IMR-90 (cell line): ENCODE measurements at regions not wholly inside any gene's neighbourhood (a gene's known extent, or its start where the extent isn't known, plus 50 kb on each side); places are given as distances from the start of the nearest gene placed in this dataset.

ENCODE experiments used
- ATAC-seq: fragments of 200-7000 bp; cut with Tn5 transposase; 2 replicates; pipeline ENCODE4 v1.9.1; 2020; ENCODE audit warnings: low read depth, mild to moderate bottlenecking, moderate library complexity
- BruUV-seq: library from RNA; stranded (reverse); fragments of 400-500 nt; replicated peaks from 2 replicates; lab custom pipeline; 2021; lab: Mats Ljungman, UMichigan
- CTCF ChIA-PET: fragments of 300-600 bp; formaldehyde crosslinking; extraction: SDS; loops from one replicate; lab custom pipeline; 2021; ENCODE audit warnings: antibody characterized with exemption; lab: Yijun Ruan, JAX
- POLR2A ChIA-PET: fragments of 300-600 bp; sonication (Branson Sonifier 250); formaldehyde crosslinking; loops from one replicate; lab custom pipeline; 2022; ENCODE audit warnings: antibody characterized with exemption; ENCODE audit not compliant: unreplicated experiment; lab: Charles Lee
- DNase-seq: peaks from one replicate; pipeline ENCODE4 v3.0.0; 2013
- H2AFZ ChIP-seq: replicated peaks from 2 replicates; pipeline ENCODE3; 2013; ENCODE audit warnings: low read length, mild to moderate bottlenecking; ENCODE audit not compliant: poor library complexity
- H2AK5ac ChIP-seq: 2 replicates; pipeline ENCODE4 v1.6.1; 2013; ENCODE audit warnings: low read depth, low read length, inconsistent platforms
- H2AK9ac ChIP-seq: replicated peaks from 2 replicates; pipeline ENCODE3; 2013; ENCODE audit warnings: mild to moderate bottlenecking, low read depth, low read length, moderate library complexity; ENCODE audit not compliant: poor library complexity
- H2BK120ac ChIP-seq: 2 replicates; pipeline ENCODE4 v1.6.1; 2013; ENCODE audit warnings: low read depth, low read length, inconsistent platforms
- H2BK15ac ChIP-seq: 3 replicates; pipeline ENCODE4 v1.6.1; 2013; ENCODE audit warnings: low read depth, low read length, inconsistent platforms
- H2BK20ac ChIP-seq: 2 replicates; pipeline ENCODE4 v1.6.1; 2013; ENCODE audit warnings: low read depth, mild to moderate bottlenecking, inconsistent platforms, low read length, moderate library complexity
- H2BK5ac ChIP-seq: 2 replicates; pipeline ENCODE4 v1.6.1; 2013; ENCODE audit warnings: mild to moderate bottlenecking, low read depth, low read length, inconsistent platforms; ENCODE audit not compliant: poor library complexity, severe bottlenecking
- H3K14ac ChIP-seq: replicated peaks from 2 replicates; pipeline ENCODE4 v1.6.1; 2013; ENCODE audit warnings: low read depth, low read length, inconsistent platforms
- H3K18ac ChIP-seq: 2 replicates; pipeline ENCODE4 v1.6.1; 2013; ENCODE audit warnings: low read depth, low read length, control low read depth
- H3K23ac ChIP-seq: 2 replicates; pipeline ENCODE4 v1.6.1; 2013; ENCODE audit warnings: low read depth, low read length, inconsistent platforms
- H3K27ac ChIP-seq: 2 replicates; pipeline ENCODE4 v1.5.1; 2013; ENCODE audit warnings: mild to moderate bottlenecking, control low read depth, low read length; ENCODE audit not compliant: insufficient read depth
- H3K27me3 ChIP-seq: 2 replicates; pipeline ENCODE4 v1.6.1; 2013; ENCODE audit warnings: low read length; ENCODE audit not compliant: control insufficient read depth, insufficient read depth
- H3K36me3 ChIP-seq: 2 replicates; pipeline ENCODE4 v1.6.1; 2013; ENCODE audit warnings: low read length, mixed read lengths; ENCODE audit not compliant: control insufficient read depth, insufficient read depth
- H3K4ac ChIP-seq: 2 replicates; pipeline ENCODE4 v1.6.1; 2013; ENCODE audit warnings: low read depth, low read length, inconsistent platforms
- H3K4me1 ChIP-seq: 2 replicates; pipeline ENCODE4 v1.6.1; 2013; ENCODE audit warnings: low read length, mixed read lengths; ENCODE audit not compliant: control insufficient read depth, insufficient read depth
- H3K4me2 ChIP-seq: 2 replicates; pipeline ENCODE4 v1.6.1; 2013; ENCODE audit warnings: low read depth, mild to moderate bottlenecking, control low read depth, low read length, moderate library complexity
- H3K4me3 ChIP-seq: 2 replicates; pipeline ENCODE4 v1.5.1; 2013; ENCODE audit warnings: low read depth, mild to moderate bottlenecking, control low read depth, low read length, moderate library complexity; ENCODE audit not compliant: insufficient read depth
- H3K56ac ChIP-seq: 2 replicates; pipeline ENCODE4 v1.6.1; 2013; ENCODE audit warnings: low read length, inconsistent platforms; ENCODE audit not compliant: insufficient read depth; ENCODE audit errors: extremely low read depth
- H3K79me1 ChIP-seq, 2 experiments: 2 replicates each; pipeline ENCODE4 v1.6.1; 2013; ENCODE audit warnings: low read length in 2 of 2, inconsistent platforms in 1 of 2, low read depth in 1 of 2
- H3K9ac ChIP-seq: 2 replicates; pipeline ENCODE4 v1.6.1; 2013; ENCODE audit warnings: low read depth, low read length, control low read depth
- H3K9me1 ChIP-seq: 2 replicates; pipeline ENCODE4 v1.6.1; 2013; ENCODE audit warnings: low read length, inconsistent platforms; ENCODE audit not compliant: insufficient read depth
- H3K9me3 ChIP-seq: 2 replicates; pipeline ENCODE4 v1.6.1; 2013; ENCODE audit warnings: low read length; ENCODE audit not compliant: control insufficient read depth, insufficient read depth
- H4K20me1 ChIP-seq: 2 replicates; pipeline ENCODE4 v1.6.1; 2013; ENCODE audit warnings: low read length, inconsistent platforms; ENCODE audit not compliant: insufficient read depth
- H4K5ac ChIP-seq: 2 replicates; pipeline ENCODE4 v1.6.1; 2013; ENCODE audit warnings: mild to moderate bottlenecking, low read depth, low read length, control low read depth
- H4K8ac ChIP-seq, 2 experiments: 2 replicates each; pipeline ENCODE4 v1.6.1; 2013; ENCODE audit warnings: low read depth in 2 of 2, low read length in 2 of 2, control low read depth in 1 of 2, inconsistent platforms in 1 of 2
- H4K91ac ChIP-seq: 2 replicates; pipeline ENCODE4 v1.6.1; 2013; ENCODE audit warnings: low read depth, low read length, inconsistent platforms; ENCODE audit not compliant: insufficient read depth
- BHLHE40 ChIP-seq: fragments of 150-350 bp; IDR thresholded peaks from 2 replicates; pipeline ENCODE4 v1.6.1; 2016; ENCODE audit warnings: mild to moderate bottlenecking, low read depth, low read length
- CEBPB ChIP-seq: IDR thresholded peaks from 2 replicates; pipeline ENCODE4 v1.6.1; 2012; ENCODE audit warnings: low read depth, low read length, improper control_type of control experiment
- CHD1 ChIP-seq: IDR thresholded peaks from 2 replicates; pipeline ENCODE4 v1.6.1; 2012; ENCODE audit warnings: low read depth, low read length, improper control_type of control experiment
- FOS ChIP-seq: fragments of 150-350 bp; IDR thresholded peaks from 2 replicates; pipeline ENCODE4 v1.6.1; 2016; ENCODE audit warnings: low read depth, low read length
- MAFK ChIP-seq: IDR thresholded peaks from 2 replicates; pipeline ENCODE4 v1.6.1; 2012; ENCODE audit warnings: low read depth, low read length, improper control_type of control experiment
- MAZ ChIP-seq: IDR thresholded peaks from 2 replicates; pipeline ENCODE4 v1.6.1; 2012; ENCODE audit warnings: low read depth, mild to moderate bottlenecking, low read length, improper control_type of control experiment, moderate library complexity, borderline replicate concordance
- MXI1 ChIP-seq: IDR thresholded peaks from 2 replicates; pipeline ENCODE4 v1.6.1; 2012; ENCODE audit warnings: low read depth, mild to moderate bottlenecking, low read length, moderate library complexity, borderline replicate concordance
- NFE2L2 ChIP-seq: fragments of 150-350 bp; IDR thresholded peaks from 2 replicates; pipeline ENCODE4 v1.6.1; 2016; ENCODE audit warnings: low read depth, mild to moderate bottlenecking, low read length
- POLR2A ChIP-seq: IDR thresholded peaks from 2 replicates; pipeline ENCODE4 v1.6.1; 2012; ENCODE audit warnings: mild to moderate bottlenecking, low read depth, low read length
- RAD21 ChIP-seq: IDR thresholded peaks from 2 replicates; pipeline ENCODE4 v1.6.1; 2012; ENCODE audit warnings: low read length, improper control_type of control experiment
- RCOR1 ChIP-seq: IDR thresholded peaks from 2 replicates; pipeline ENCODE4 v1.6.1; 2012; ENCODE audit warnings: mild to moderate bottlenecking, low read length, improper control_type of control experiment; ENCODE audit not compliant: insufficient replicate concordance
- WGBS, 2 experiments: methylation state at CpG; one replicate each; pipeline versions ENCODE4 v1.1.5 to v1.1.7; 2013; ENCODE audit warnings: missing lambda C conversion rate in 2 of 2; ENCODE audit not compliant: insufficient read length in 1 of 2; ENCODE audit errors: extremely low coverage in 2 of 2; 5-methylcytosine and 5-hydroxymethylcytosine counted together
- dilution Hi-C: fragments of 300-500 bp; cut with HindIII; formaldehyde crosslinking; loops from one replicate; pipeline ENCODE4 v1.14.3; 2018; ENCODE audit warnings: low sequenced_read_pairs; ENCODE audit not compliant: unreplicated experiment
- in situ Hi-C: fragments of 300-500 bp; cut with MboI; formaldehyde crosslinking; loops from 3 replicates; pipeline ENCODE4 v1.14.3; 2019; ENCODE audit warnings: low sequenced_read_pairs, inconsistent platforms, mixed read lengths
- intact Hi-C: fragments of 100-400 bp; cut with micrococcal nuclease; formaldehyde crosslinking; loops from 2 replicates; pipeline ENCODE4 v1.10.0; 2022
- TF ChIP-seq, protein P1 (sequence below): conservative IDR thresholded peaks from 2 replicates; pipeline ENCODE4 v1.5.1; 2012; ENCODE audit warnings: mild to moderate bottlenecking, low read depth, low read length, improper control_type of control experiment
- TF ChIP-seq, protein P2 (sequence below): fragments of 150-350 bp; IDR thresholded peaks from 2 replicates; pipeline ENCODE4 v1.6.1; 2017; ENCODE audit warnings: mild to moderate bottlenecking, antibody characterized with exemption, low read length, low read depth
- TF ChIP-seq, protein P3 (sequence below): fragments of 150-350 bp; IDR thresholded peaks from 2 replicates; pipeline ENCODE4 v1.6.1; 2016; ENCODE audit warnings: low read depth, mild to moderate bottlenecking, low read length, moderate library complexity, borderline replicate concordance

DNA sequence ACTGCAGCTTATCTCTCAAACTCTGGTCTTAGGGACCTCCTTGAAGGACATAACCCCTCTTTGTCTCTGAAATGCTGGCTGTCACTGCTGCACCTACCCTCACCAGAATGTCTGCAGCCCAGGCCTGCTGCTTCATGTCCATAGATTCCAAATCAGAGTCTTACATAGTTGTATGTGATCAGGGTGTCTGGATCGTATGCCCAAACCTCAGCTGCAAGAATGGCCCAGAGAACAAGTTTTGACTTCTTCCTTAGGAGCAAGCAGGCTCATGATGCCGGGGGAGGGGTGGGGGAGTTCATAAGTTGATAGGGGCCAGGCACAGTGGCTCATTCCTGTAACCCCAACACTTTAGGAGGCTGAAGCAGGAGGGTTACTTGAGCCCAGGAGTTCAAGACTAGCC is 55.8 kb upstream of the RMDN2 start:
- intact Hi-C loops = no loop called here
- Histone ChIP-seq H3K9me3 (no peaks in the 10 kb centered on the region), H2AK9ac (no peak overlapping the region), H3K9ac (no peak overlapping the region), H3K27me3 (no peaks in the 10 kb centered on the region), H3K23ac (no peak overlapping the region), H2BK15ac (no peak overlapping the region), H4K20me1 (no peaks in the 10 kb centered on the region), H2AFZ (no peak overlapping the region), H3K4me3 (no peak overlapping the region), H2BK5ac (no peak overlapping the region), H3K4me1 (peaks cover 16% of the 10 kb centered on the region), H3K9me1 (peaks cover 20% of the 10 kb centered on the region), H4K8ac (no peak overlapping the region), H4K91ac (no peak overlapping the region), H3K79me1 (no peaks in the 10 kb centered on the region), H3K4me2 (no peak overlapping the region), H3K18ac (no peak overlapping the region), H3K56ac (no peak overlapping the region), H4K5ac (no peak overlapping the region), H2AK5ac (peak overlapping the region; percentile 43; the same call in 1 of the 2 replicates), H3K14ac (no peak overlapping the region), H3K27ac (no peak overlapping the region), H3K36me3 (no peaks in the 10 kb centered on the region), H2BK20ac (no peak overlapping the region), H2BK120ac (no peak overlapping the region), H3K4ac (no peak overlapping the region)
- ChIA-PET POLR2A (no interaction called here), CTCF (no interaction called here)
- dilution Hi-C loops = no loop called here
- TF ChIP-seq RCOR1 (no peak), FOS (no peak), CEBPB (no peak), MAFK (no peak), CHD1 (no peak), MXI1 (no peak), MAZ (no peak), POLR2A (no peak), BHLHE40 (no peak), RAD21 (no peak), NFE2L2 (no peak)
- TF ChIP-seq, protein P1, sequence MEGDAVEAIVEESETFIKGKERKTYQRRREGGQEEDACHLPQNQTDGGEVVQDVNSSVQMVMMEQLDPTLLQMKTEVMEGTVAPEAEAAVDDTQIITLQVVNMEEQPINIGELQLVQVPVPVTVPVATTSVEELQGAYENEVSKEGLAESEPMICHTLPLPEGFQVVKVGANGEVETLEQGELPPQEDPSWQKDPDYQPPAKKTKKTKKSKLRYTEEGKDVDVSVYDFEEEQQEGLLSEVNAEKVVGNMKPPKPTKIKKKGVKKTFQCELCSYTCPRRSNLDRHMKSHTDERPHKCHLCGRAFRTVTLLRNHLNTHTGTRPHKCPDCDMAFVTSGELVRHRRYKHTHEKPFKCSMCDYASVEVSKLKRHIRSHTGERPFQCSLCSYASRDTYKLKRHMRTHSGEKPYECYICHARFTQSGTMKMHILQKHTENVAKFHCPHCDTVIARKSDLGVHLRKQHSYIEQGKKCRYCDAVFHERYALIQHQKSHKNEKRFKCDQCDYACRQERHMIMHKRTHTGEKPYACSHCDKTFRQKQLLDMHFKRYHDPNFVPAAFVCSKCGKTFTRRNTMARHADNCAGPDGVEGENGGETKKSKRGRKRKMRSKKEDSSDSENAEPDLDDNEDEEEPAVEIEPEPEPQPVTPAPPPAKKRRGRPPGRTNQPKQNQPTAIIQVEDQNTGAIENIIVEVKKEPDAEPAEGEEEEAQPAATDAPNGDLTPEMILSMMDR = no peak
- TF ChIP-seq, protein P2, sequence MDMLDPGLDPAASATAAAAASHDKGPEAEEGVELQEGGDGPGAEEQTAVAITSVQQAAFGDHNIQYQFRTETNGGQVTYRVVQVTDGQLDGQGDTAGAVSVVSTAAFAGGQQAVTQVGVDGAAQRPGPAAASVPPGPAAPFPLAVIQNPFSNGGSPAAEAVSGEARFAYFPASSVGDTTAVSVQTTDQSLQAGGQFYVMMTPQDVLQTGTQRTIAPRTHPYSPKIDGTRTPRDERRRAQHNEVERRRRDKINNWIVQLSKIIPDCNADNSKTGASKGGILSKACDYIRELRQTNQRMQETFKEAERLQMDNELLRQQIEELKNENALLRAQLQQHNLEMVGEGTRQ = no peak
- TF ChIP-seq, protein P3, sequence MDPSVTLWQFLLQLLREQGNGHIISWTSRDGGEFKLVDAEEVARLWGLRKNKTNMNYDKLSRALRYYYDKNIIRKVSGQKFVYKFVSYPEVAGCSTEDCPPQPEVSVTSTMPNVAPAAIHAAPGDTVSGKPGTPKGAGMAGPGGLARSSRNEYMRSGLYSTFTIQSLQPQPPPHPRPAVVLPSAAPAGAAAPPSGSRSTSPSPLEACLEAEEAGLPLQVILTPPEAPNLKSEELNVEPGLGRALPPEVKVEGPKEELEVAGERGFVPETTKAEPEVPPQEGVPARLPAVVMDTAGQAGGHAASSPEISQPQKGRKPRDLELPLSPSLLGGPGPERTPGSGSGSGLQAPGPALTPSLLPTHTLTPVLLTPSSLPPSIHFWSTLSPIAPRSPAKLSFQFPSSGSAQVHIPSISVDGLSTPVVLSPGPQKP = no peak
- BruUV-seq = no TSS peak
- in situ Hi-C loops = no loop called here
- no peak for DNase-seq
- no CpG with 5 or more reads among the region's 2 CpGs for WGBS, 2 experiments
- no peak for ATAC-seq
